A673 (cell line): ENCODE measurements at regions not wholly inside any gene's neighbourhood (a gene's known extent, or its start where the extent isn't known, plus 50 kb on each side); places are given as distances from the start of the nearest gene placed in this dataset.

Source experiments
- BruUV-seq: library from RNA; stranded (reverse); fragments of 400-500 nt; replicated peaks from 2 replicates; lab custom pipeline; 2021; lab: Mats Ljungman, UMichigan
- CTCF ChIA-PET: fragments of 300-600 bp; sonication (Branson Sonifier 250); formaldehyde crosslinking; loops from one replicate; lab custom pipeline; 2022; ENCODE audit warnings: antibody characterized with exemption; lab: Charles Lee
- POLR2A ChIA-PET: fragments of 300-600 bp; sonication (Branson Sonifier 250); formaldehyde crosslinking; loops from one replicate; lab custom pipeline; 2022; ENCODE audit warnings: antibody characterized with exemption; ENCODE audit not compliant: low non-redundant PET; lab: Charles Lee
- DNase-seq: peaks from one replicate; pipeline ENCODE4 v3.0.0-alpha.2; 2015; ENCODE audit warnings: low spot score
- H3K27ac ChIP-seq: fragments of 200-600 bp; sonication (generic); 2 replicates; pipeline ENCODE4 v1.5.1; 2016; ENCODE audit warnings: mixed run types, low read depth, mild to moderate bottlenecking, mixed read lengths, antibody characterized with exemption, low read length; ENCODE audit not compliant: poor library complexity, severe bottlenecking
- H3K27me3 ChIP-seq: fragments of 200-600 bp; sonication (generic); replicated peaks from 2 replicates; pipeline ENCODE4 v1.6.1; 2017; ENCODE audit warnings: mixed run types, low read depth, mild to moderate bottlenecking, mixed read lengths, antibody characterized with exemption, low read length; ENCODE audit not compliant: insufficient read depth, poor library complexity
- H3K36me3 ChIP-seq: fragments of 200-600 bp; sonication (generic); 2 replicates; pipeline ENCODE4 v1.6.1; 2016; ENCODE audit warnings: mixed run types, mild to moderate bottlenecking, mixed read lengths, antibody characterized with exemption, low read length; ENCODE audit not compliant: insufficient read depth, poor library complexity, severe bottlenecking
- H3K4me1 ChIP-seq: fragments of 200-600 bp; sonication (generic); 2 replicates; pipeline ENCODE4 v1.6.1; 2017; ENCODE audit warnings: mixed run types, mild to moderate bottlenecking, mixed read lengths, antibody characterized with exemption, low read length; ENCODE audit not compliant: insufficient read depth, poor library complexity, severe bottlenecking
- H3K4me3 ChIP-seq: fragments of 200-600 bp; sonication (generic); 2 replicates; pipeline ENCODE4 v1.5.1; 2016; ENCODE audit warnings: low read depth, mixed run types, mild to moderate bottlenecking, mixed read lengths, low read length; ENCODE audit not compliant: poor library complexity, severe bottlenecking
- H3K9me3 ChIP-seq: fragments of 200-600 bp; sonication (generic); 2 replicates; pipeline ENCODE4 v1.6.1; 2016; ENCODE audit warnings: mixed run types, low read depth, mild to moderate bottlenecking, mixed read lengths, antibody characterized with exemption, low read length; ENCODE audit not compliant: poor library complexity, severe bottlenecking
- EZH2 ChIP-seq: fragments of 200-600 bp; sonication (generic); IDR thresholded peaks from 2 replicates; pipeline ENCODE4 v1.6.1; 2017; ENCODE audit warnings: borderline replicate concordance, low read depth, mild to moderate bottlenecking, mixed read lengths, antibody characterized with exemption, low read length; ENCODE audit not compliant: poor library complexity, severe bottlenecking
- intact Hi-C: fragments of 100-400 bp; cut with micrococcal nuclease; formaldehyde crosslinking; loops from one replicate; pipeline ENCODE4 v1.10.0; 2022; ENCODE audit not compliant: unreplicated experiment
- TF ChIP-seq, protein P1 (sequence below): fragments of 300-800, 200-600 bp; sonication (generic); conservative IDR thresholded peaks from 2 replicates; pipeline ENCODE4 v1.5.1; 2017; ENCODE audit warnings: low read depth, mild to moderate bottlenecking, antibody characterized with exemption, low read length, moderate library complexity, mixed read lengths

DNA sequence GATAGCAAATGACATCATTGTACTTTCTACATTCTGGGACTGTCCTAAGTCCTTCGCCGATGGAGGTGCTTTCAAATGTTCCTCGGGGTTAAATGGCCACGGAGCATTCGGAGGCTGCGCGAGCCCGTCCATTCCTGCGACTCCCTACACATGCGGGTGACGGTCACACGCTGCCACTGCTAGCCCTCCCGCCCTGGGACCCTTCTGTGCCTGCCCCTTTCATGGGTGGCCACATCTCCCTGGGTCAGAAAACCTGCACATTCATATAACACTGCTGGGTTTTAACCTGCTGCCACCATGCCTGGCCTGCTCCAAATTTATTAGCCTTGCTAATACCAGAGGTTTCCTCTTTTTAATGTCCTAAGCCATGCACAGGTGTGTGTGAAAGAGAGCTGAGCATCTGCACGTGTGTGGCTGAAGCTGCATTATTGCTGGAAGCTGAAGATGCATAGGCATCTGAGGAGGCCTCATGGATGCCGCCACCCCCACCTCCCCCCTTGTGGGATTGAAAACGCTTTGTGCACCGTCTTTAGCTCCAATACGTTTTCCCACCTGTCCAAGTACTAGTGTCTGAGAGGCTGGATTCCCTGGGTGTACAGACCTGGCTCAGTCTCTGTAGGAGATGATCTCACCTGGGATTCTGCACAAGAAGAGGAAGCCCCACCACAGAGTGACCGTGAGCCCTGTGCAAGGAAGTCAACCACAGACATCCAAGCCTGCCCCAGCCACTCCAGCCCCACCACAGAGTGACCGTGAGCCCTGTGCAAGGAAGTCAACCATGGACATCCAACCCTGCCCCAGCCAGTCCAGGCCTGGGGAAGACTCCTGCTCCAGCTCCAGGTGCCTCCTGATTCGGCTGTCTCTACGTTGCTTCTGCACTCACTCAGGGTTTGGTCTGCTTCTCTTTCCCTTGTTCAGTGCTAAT is 626.4 kb downstream of the BRD1 start:
- ChIA-PET POLR2A (no interaction called here), CTCF (no interaction called here)
- H3K4me3 ChIP-seq: no peak overlapping the region
- no peaks in the 10 kb centered on the region for H3K4me1 ChIP-seq
- TF ChIP-seq, protein P1, sequence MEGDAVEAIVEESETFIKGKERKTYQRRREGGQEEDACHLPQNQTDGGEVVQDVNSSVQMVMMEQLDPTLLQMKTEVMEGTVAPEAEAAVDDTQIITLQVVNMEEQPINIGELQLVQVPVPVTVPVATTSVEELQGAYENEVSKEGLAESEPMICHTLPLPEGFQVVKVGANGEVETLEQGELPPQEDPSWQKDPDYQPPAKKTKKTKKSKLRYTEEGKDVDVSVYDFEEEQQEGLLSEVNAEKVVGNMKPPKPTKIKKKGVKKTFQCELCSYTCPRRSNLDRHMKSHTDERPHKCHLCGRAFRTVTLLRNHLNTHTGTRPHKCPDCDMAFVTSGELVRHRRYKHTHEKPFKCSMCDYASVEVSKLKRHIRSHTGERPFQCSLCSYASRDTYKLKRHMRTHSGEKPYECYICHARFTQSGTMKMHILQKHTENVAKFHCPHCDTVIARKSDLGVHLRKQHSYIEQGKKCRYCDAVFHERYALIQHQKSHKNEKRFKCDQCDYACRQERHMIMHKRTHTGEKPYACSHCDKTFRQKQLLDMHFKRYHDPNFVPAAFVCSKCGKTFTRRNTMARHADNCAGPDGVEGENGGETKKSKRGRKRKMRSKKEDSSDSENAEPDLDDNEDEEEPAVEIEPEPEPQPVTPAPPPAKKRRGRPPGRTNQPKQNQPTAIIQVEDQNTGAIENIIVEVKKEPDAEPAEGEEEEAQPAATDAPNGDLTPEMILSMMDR: no peak
- no peak for TF ChIP-seq EZH2
- intact Hi-C loops: no loop called here
- DNase-seq: no peak
- no peak overlapping the region for H3K27ac ChIP-seq
- no peaks in the 10 kb centered on the region for H3K27me3 ChIP-seq
- H3K9me3 ChIP-seq: no peaks in the 10 kb centered on the region
- H3K36me3 ChIP-seq: no peaks in the 10 kb centered on the region
- BruUV-seq: no TSS peak

DNA sequence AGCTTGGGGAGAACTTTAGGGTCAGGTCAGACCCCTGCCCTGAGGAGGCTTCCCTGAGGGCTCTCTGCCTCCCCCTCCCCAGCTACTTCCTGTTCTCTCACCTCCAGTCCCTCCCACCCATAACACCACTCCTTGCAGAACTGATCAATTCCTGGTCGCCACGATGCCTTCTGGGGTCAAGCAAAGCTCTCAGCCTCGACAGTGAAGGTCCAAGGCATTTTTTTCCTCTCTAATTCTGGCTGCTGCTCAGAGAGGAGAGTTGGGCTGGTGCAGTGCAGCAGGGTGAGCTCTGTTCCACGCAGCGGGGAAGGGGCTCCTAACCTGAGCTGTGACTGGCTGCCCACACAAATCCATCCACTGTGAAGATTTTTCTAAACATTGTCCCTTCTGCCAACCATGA is 628.4 kb downstream of the BRD1 start:
- TF ChIP-seq EZH2: no peak
- TF ChIP-seq, protein P1: no peak
- intact Hi-C loops: no loop called here
- Histone ChIP-seq H3K36me3 (no peaks in the 10 kb centered on the region), H3K27ac (no peak overlapping the region), H3K9me3 (no peaks in the 10 kb centered on the region), H3K27me3 (no peaks in the 10 kb centered on the region), H3K4me3 (no peak overlapping the region), H3K4me1 (no peaks in the 10 kb centered on the region)
- no peak for DNase-seq
- no TSS peak for BruUV-seq
- POLR2A ChIA-PET: no interaction called here
- CTCF ChIA-PET: no interaction called here

DNA sequence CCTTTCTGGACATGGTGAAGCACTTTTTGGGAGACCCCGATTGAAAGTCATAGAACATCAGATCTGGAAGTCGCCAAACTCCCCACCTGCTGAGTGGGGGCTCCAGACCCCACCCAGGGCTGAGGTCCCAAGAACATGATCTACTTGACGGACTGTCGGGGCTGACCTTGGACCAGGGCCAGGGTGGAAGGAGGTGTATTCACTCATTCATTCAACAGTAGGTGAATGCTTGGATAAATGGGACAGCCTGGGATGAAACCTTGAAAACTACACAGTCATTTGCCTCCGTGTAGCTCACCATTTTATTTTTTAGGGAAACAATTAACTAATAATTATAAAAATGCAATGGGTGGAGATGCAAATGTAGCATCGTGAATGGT is 629.0 kb downstream of the BRD1 start:
- POLR2A ChIA-PET: no interaction called here

More for the DNA sequence above, 629.0 kb downstream of the BRD1 start:
- no peak for TF ChIP-seq EZH2
- TF ChIP-seq, protein P1: no peak
- BruUV-seq: no TSS peak
- intact Hi-C loops: no loop called here
- Histone ChIP-seq H3K4me1 (no peaks in the 10 kb centered on the region), H3K27ac (no peak overlapping the region), H3K9me3 (no peaks in the 10 kb centered on the region), H3K27me3 (no peaks in the 10 kb centered on the region), H3K4me3 (no peak overlapping the region), H3K36me3 (no peaks in the 10 kb centered on the region)
- no peak for DNase-seq
- CTCF ChIA-PET: no interaction called here
